Tibial nerve (tissue), 4 donors: ENCODE measurements at regions not wholly inside any gene's neighbourhood (a gene's known extent, or its start where the extent isn't known, plus 50 kb on each side); places are given as distances from the start of the nearest gene placed in this dataset.

Experiments used
- DNase-seq, 2 donors: peaks; one replicate each; pipeline ENCODE4 v3.0.0-alpha.2; 2019; ENCODE audit warnings: low spot score in 2 of 2
- H3K27ac ChIP-seq, 4 donors: fragments of 200-600 bp; sonication (generic) in 3 of 4; one replicate each; pipeline ENCODE4 v1.5.1; 2017 to 2019; ENCODE audit warnings: mild to moderate bottlenecking in 1 of 4
- H3K27me3 ChIP-seq, 2 donors: fragments of 200-600 bp; sonication (generic) in 1 of 2; one replicate each; pipeline versions ENCODE4 v1.5.1 to v1.6.0; 2017 to 2019
- H3K36me3 ChIP-seq, 3 donors: fragments of 200-600 bp; sonication (generic); one replicate each; pipeline ENCODE4 v1.5.1; 2018 to 2019
- H3K4me1 ChIP-seq, 4 donors: fragments of 200-600 bp; sonication (generic) in 3 of 4; one replicate each; pipeline ENCODE4 v1.5.1; 2017 to 2019
- H3K4me3 ChIP-seq, 4 donors: fragments of 200-600 bp; sonication (generic) in 3 of 4; one replicate each; pipeline ENCODE4 v1.5.1; 2017 to 2019; ENCODE audit warnings: mild to moderate bottlenecking in 1 of 4, moderate library complexity in 1 of 4
- H3K9me3 ChIP-seq, 4 donors: fragments of 200-600 bp; sonication (generic) in 3 of 4; one replicate each; pipeline ENCODE4 v1.5.1; 2017 to 2019
- CTCF ChIP-seq, 5 experiments: fragments of 200-600 bp in 3 of 5; fragments of 450-650 bp in 2 of 5; sonication (generic) in 3 of 5; IDR thresholded peaks; one replicate each; pipeline ENCODE4 v1.5.1; 2016 to 2019; ENCODE audit warnings: antibody characterized with exemption in 5 of 5, mild to moderate bottlenecking in 3 of 5, moderate library complexity in 2 of 5
- EP300 ChIP-seq, 2 donors: sonication (generic); formaldehyde crosslinking; IDR thresholded peaks; one replicate each; pipeline ENCODE4 v1.6.1; 2017; ENCODE audit warnings: antibody characterized with exemption in 2 of 2, mild to moderate bottlenecking in 1 of 2
- POLR2A ChIP-seq, 2 donors: fragments of 450-650 bp; IDR thresholded peaks; one replicate each; pipeline ENCODE4 v1.6.1; 2017; ENCODE audit warnings: antibody characterized with exemption in 2 of 2, mild to moderate bottlenecking in 2 of 2, moderate library complexity in 2 of 2
- WGBS, 2 donors: methylation state at CpG; one replicate each; pipeline ENCODE4 v1.1.5; 2018; 5-methylcytosine and 5-hydroxymethylcytosine counted together

- H3K4me3 ChIP-seq = no peak overlapping the region
- TF ChIP-seq CTCF (IDR thresholded peaks at IDR 0.05) (no peak), EP300 (IDR thresholded peaks at IDR 0.05) (no peak), POLR2A (IDR thresholded peaks at IDR 0.05) (no peak)
- no peak for DNase-seq
- H3K9me3 ChIP-seq = peaks cover 0 to 3% (median 0%) of the 10 kb centered on the region in 4 donors
- H3K36me3 ChIP-seq = no peaks in the 10 kb centered on the region
- WGBS, 2 donors = 24 to 47% methylated on average over 1 of the region's 1 CpG
- H3K27ac ChIP-seq = no peak overlapping the region
- H3K27me3 ChIP-seq = no peaks in the 10 kb centered on the region
- H3K4me1 ChIP-seq = no peaks in the 10 kb centered on the region
These were observed 127.7 kb upstream of the GJE1 start for GRCh38 chr6:142005021-142005420.

GRCh38 chr6:142002825-142003405 lies 129.8 kb upstream of the GJE1 start:
- Histone ChIP-seq H3K36me3 (no peaks in the 10 kb centered on the region), H3K27ac (no peak overlapping the region), H3K4me3 (no peak overlapping the region), H3K27me3 (no peaks in the 10 kb centered on the region), H3K9me3 (peaks cover 0 to 16% (median 0%) of the 10 kb centered on the region in 4 donors), H3K4me1 (no peaks in the 10 kb centered on the region)
- WGBS, 2 donors = 87 to 90% methylated on average over 9 of the region's 9 CpGs
- DNase-seq = no peak
- no peak for TF ChIP-seq CTCF (IDR thresholded peaks at IDR 0.05)
- no peak for TF ChIP-seq POLR2A (IDR thresholded peaks at IDR 0.05)
- TF ChIP-seq EP300 (IDR thresholded peaks at IDR 0.05) = no peak

GRCh38 chr6:141996823-141997222 lies 135.9 kb upstream of the GJE1 start:
- TF ChIP-seq CTCF (IDR thresholded peaks at IDR 0.05) (no peak), EP300 (IDR thresholded peaks at IDR 0.05) (no peak), POLR2A (IDR thresholded peaks at IDR 0.05) (no peak)
- H3K27ac ChIP-seq = no peak overlapping the region
- DNase-seq = no peak
- H3K4me1 ChIP-seq = no peaks in the 10 kb centered on the region
- H3K4me3 ChIP-seq = no peak overlapping the region
- peaks cover 0 to 34% (median 4%) of the 10 kb centered on the region in 4 donors for H3K9me3 ChIP-seq
- H3K36me3 ChIP-seq = no peaks in the 10 kb centered on the region
- no peaks in the 10 kb centered on the region for H3K27me3 ChIP-seq

GRCh38 chr6:141992109-141992508 lies 140.6 kb upstream of the GJE1 start:
- Histone ChIP-seq H3K4me1 (no peaks in the 10 kb centered on the region), H3K27ac (no peak overlapping the region), H3K9me3 (peaks cover 0 to 14% (median 4%) of the 10 kb centered on the region in 4 donors), H3K36me3 (no peaks in the 10 kb centered on the region), H3K27me3 (no peaks in the 10 kb centered on the region), H3K4me3 (no peak overlapping the region)
- 87 to 91% methylated on average over 2 of the region's 2 CpGs for WGBS, 2 donors
- DNase-seq = no peak
- TF ChIP-seq POLR2A (IDR thresholded peaks at IDR 0.05) (no peak), EP300 (IDR thresholded peaks at IDR 0.05) (no peak), CTCF (IDR thresholded peaks at IDR 0.05) (no peak)

- H3K4me1 ChIP-seq = no peaks in the 10 kb centered on the region
- H3K36me3 ChIP-seq = no peaks in the 10 kb centered on the region
- no peak overlapping the region for H3K27ac ChIP-seq
- H3K9me3 ChIP-seq = peaks cover 0 to 8% (median under 1%) of the 10 kb centered on the region in 4 donors
- no peak overlapping the region for H3K4me3 ChIP-seq
- no peak for TF ChIP-seq CTCF (IDR thresholded peaks at IDR 0.05)
- TF ChIP-seq EP300 (IDR thresholded peaks at IDR 0.05) = no peak
- no peak for TF ChIP-seq POLR2A (IDR thresholded peaks at IDR 0.05)
- no peak for DNase-seq
- H3K27me3 ChIP-seq = no peaks in the 10 kb centered on the region
- 75% methylated on average over 1 of the region's 1 CpG for WGBS, 2 donors
These were observed 141.9 kb upstream of the GJE1 start for GRCh38 chr6:141990840-141991239.
